RWPE1 (cell line): ENCODE measurements at regions not wholly inside any gene's neighbourhood (a gene's known extent, or its start where the extent isn't known, plus 50 kb on each side); places are given as distances from the start of the nearest gene placed in this dataset.

ENCODE experiments used
- CTCF ChIA-PET: fragments of 350-600 bp; sonication (Branson Sonifier 250); formaldehyde crosslinking; extraction: SDS; loops from one replicate; lab custom pipeline; 2021; lab: Yijun Ruan, JAX
- POLR2A ChIA-PET: fragments of 400-600 bp; formaldehyde crosslinking; extraction: SDS; loops from one replicate; lab custom pipeline; 2020; ENCODE audit warnings: antibody characterized with exemption; ENCODE audit not compliant: low non-redundant PET; lab: Yijun Ruan, JAX
- DNase-seq: peaks from one replicate; pipeline ENCODE4 v3.0.0; 2012; ENCODE audit warnings: low spot score
- H3K27ac ChIP-seq: fragments of 450-650 bp; 2 replicates; pipeline ENCODE4 v1.5.1; 2017
- TF ChIP-seq, protein P1 (sequence below): fragments of 450-650 bp; conservative IDR thresholded peaks from 2 replicates; pipeline ENCODE4 v1.5.1; 2017; ENCODE audit warnings: low read depth, mild to moderate bottlenecking

DNA sequence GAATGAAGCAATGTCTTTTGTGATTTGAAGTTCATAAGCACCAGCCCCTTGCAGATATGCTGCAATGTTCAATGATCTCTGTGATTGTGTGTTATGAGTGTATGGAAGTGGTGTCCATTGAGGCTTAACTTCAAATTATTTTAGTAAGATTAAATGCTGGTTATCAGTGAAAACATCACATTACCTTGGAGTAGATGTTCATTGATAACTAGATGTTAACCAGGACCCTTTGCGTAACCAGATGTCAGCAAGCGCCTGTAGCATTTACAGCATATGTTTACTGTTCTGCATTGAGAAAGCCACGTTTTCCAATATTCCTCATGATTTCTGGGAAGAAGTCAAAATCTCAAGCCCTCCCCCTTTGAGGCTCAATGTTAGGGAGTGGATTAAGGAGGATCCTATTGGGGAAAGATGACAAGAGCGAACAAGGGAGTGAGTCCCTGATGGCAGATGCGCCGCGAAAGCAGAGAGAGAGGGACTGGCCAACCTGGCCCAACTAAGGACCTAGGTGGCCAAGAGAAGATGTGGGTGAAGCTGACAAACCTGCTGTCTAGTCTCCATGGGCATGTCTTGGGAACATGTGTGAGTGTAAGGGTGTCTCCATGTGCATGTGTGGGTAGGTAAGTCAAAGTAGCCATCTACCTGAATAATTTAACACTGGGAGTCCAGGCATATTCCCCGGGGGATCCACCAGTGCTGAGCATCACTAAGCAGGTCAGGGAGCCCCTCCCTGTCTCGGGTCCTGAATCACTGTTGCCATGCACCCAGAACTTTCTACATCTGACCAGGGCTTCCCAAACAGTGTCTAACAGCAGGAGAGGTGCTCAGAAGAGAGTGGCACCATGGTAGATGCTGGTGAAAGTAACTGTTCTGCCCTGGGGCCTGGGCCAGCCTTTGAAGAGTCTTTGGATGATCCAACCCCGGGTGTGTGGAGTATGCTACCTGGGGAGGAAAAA is 141.6 kb upstream of the GDF10 start:
- no peak for DNase-seq
- no peak overlapping the region for H3K27ac ChIP-seq
- POLR2A ChIA-PET = no interaction called here
- CTCF ChIA-PET = interaction anchor here (0.6 kb wide), 1 partner anchor 83 kb away, joined by 3 read pairs; no protein-coding TSS in a partner anchor
- TF ChIP-seq, protein P1, sequence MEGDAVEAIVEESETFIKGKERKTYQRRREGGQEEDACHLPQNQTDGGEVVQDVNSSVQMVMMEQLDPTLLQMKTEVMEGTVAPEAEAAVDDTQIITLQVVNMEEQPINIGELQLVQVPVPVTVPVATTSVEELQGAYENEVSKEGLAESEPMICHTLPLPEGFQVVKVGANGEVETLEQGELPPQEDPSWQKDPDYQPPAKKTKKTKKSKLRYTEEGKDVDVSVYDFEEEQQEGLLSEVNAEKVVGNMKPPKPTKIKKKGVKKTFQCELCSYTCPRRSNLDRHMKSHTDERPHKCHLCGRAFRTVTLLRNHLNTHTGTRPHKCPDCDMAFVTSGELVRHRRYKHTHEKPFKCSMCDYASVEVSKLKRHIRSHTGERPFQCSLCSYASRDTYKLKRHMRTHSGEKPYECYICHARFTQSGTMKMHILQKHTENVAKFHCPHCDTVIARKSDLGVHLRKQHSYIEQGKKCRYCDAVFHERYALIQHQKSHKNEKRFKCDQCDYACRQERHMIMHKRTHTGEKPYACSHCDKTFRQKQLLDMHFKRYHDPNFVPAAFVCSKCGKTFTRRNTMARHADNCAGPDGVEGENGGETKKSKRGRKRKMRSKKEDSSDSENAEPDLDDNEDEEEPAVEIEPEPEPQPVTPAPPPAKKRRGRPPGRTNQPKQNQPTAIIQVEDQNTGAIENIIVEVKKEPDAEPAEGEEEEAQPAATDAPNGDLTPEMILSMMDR = no peak

DNA sequence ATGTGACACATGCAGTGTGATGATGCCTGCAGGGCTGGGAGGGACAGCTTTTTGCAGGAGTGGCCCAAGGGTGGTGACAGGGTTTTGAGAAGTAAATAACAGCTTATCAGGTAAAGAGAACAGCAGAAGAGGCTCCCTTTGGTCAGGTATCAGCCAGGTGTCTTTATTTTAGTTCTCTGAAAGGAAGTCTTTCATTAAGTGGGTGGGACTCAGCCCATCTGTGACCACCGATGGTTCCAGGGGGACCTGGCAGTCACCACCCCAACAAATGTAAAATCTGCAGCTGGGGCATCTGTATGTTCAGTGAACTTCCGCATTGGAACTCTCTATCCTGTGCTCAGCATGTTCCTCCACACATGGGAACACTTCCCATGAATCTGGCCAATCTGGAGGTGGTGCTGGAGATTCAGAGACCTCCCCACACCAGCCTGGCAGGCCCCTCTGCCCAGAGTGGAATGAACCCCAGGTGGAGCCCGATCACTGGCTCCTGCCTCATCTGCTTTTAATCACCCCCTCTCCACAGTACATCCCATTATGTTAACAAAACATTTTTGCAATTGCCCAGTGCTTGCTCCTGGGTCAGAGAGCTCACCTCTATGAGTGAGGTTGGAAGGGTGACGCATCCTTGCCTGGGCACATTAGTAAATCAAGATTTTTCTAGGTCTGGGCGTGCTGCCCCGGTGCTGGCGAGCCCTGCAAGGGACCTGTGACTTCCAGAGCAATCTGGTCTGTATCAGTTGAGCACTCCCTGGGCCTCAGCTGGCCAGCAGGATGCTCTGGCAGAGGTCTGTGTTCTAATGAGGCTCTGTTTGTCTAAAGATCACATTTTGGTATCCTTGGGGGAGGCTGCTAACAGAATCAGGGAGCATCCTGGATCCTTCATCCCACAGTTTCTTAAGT is 140.4 kb upstream of the GDF10 start:
- TF ChIP-seq, protein P1 = no peak
- ChIA-PET POLR2A (no interaction called here), CTCF (no interaction called here)
- H3K27ac ChIP-seq = no peak overlapping the region
- DNase-seq = no peak

- ChIA-PET CTCF (interaction anchor here (0.6 kb wide), 1 partner anchor 62 kb away, joined by 4 read pairs; no protein-coding TSS in a partner anchor), POLR2A (no interaction called here)
- no peak overlapping the region for H3K27ac ChIP-seq
- TF ChIP-seq, protein P1 = no peak
- DNase-seq = no peak
Observed at GRCh38 chr10:47160261-47160908, 139.6 kb upstream of the GDF10 start.

DNA sequence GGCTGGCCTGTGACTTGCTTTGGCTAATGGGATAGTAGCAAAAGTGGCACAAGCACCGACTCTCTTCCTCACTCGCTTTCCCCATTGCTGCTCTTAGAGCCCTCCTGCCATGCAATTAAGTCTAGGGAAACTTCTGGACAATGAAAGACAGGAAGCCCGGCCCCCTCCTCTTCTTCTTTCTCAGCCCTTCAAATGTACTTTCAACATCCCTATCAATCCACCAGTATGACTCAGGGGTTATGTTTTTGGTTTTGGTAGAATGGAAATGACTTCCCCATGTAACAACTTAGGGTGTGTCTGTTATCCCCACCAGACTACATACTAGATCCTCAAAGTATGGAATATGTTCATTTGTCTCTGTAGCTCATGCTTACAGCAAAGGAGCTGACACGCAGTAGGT is 139.0 kb upstream of the GDF10 start:
- DNase-seq = no peak
- CTCF ChIA-PET = interaction anchor here (0.6 to 1.0 kb wide), 2 partner anchors 8 to 61 kb away, joined by 3 to 4 read pairs; no protein-coding TSS in a partner anchor
- POLR2A ChIA-PET = no interaction called here
- TF ChIP-seq, protein P1 = no peak
- H3K27ac ChIP-seq = no peak overlapping the region

GRCh38 chr10:47161465-47161864 is 138.5 kb upstream of the GDF10 start:
- POLR2A ChIA-PET = no interaction called here
- no peak for DNase-seq
- H3K27ac ChIP-seq = no peak overlapping the region
- TF ChIP-seq, protein P1 = no peak
- CTCF ChIA-PET = interaction anchor here (1.0 kb wide), 1 partner anchor 8 kb away, joined by 3 read pairs; no protein-coding TSS in a partner anchor
